Muscle of back (tissue), 3 donors: ENCODE measurements at regions not wholly inside any gene's neighbourhood (a gene's known extent, or its start where the extent isn't known, plus 50 kb on each side); places are given as distances from the start of the nearest gene placed in this dataset.

Experiments
- DNase-seq, 3 donors: peaks; one replicate each; pipeline versions ENCODE4 v3.0.0 to v3.0.0-alpha.2; 2013

DNA sequence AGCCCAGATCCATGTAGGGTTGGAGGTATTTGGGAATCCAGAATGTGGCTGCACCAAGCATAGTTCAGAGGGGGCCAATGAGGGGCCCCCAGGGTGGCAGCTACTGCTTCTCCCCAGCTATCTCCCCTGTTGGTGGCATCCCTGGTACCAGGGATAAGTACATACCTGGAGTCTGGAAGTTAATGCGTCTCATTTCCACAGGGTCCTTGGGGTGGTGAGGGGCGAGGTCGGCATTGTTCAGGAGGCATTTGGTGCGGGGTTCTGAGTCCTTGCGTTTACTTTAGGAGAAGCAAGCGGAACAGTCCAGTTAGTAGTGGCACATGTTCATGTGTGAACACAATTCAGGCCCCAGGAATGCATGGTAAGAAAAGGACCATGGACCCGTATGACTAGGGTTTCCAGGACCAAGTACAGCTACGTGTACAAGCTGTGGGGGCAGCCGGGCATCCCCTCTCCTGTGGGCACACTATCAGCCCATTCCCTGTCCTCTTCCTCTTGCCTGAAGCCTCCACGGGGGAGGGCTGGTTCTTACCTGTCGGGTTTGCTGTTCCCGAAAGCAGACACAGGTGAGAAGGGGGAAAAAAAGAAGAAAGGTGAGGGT lies 122.3 kb downstream of the PTPRS start:
- no peak for DNase-seq

DNA sequence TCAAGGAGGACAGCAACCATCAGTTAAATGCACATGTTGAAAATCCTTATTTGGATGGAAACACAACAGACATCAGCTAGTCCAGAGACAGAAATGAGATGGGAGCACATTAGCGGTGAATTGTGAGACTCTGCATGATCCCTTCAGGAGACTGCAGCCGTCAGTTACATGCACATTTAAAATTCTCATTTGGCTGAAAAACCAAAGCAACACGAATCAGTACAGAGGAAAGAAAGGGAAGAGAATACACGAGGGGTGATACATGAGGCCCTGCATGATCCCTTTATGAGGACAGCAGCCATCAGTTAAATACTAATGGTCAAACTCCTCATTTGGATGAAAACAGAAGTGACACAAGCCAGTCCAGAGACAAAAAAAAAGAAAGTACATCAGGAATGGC lies 123.4 kb downstream of the PTPRS start:
- no peak for DNase-seq

DNA sequence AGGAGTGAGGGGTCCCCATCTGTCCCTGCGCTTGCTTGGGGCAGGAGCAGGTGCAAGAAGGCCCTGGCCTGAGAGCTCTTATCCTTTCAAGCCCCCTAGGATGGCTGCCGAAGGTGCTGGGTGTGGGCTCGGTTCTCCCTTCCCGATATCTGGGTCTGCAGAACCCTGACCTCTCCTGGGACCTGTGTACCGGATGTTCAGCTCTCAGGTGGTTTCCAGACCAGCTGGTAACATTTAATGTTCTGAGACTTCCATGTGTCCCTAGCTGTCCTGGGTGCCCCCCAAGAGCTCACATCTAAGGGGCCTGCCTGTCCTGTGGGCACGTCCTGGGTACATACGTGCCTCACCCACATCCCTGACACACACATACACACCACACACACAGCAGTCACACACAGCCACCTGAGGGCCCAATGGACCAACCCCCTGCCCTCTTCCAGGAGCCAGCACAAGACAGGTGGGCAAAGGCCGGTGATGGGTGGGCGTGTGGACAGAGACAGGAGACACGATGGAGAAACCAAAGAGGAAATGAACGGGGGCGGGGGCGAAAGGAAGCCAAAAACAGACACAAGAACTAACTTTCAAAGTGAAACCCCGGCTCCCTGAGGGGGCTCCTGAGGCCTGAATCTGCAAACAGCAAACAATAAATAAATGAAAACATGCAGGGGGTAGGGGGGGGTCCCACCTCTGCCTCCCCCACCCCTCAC lies 124.3 kb downstream of the PTPRS start:
- DNase-seq: no peak

DNA sequence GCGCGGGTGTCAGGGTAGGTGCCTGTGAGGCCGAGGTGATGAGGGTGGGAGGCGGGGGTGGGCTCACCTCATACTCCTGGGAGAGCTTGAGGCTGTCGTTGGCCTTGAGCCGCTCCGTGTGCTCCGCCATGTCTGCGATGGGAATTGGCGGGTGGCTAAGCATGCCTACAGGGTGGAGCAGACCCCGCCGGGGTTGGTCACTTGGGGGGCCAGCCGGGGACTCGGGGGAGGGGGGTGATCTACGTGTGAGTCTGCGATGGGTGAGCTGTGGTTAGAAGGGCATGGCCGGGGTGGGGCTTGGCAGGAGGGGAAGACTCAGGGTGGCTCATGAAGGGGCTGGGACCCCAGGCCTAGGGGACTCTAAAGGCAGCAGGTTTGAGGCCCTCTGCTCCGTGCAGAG lies 125.2 kb downstream of the PTPRS start:
- no peak for DNase-seq

DNA sequence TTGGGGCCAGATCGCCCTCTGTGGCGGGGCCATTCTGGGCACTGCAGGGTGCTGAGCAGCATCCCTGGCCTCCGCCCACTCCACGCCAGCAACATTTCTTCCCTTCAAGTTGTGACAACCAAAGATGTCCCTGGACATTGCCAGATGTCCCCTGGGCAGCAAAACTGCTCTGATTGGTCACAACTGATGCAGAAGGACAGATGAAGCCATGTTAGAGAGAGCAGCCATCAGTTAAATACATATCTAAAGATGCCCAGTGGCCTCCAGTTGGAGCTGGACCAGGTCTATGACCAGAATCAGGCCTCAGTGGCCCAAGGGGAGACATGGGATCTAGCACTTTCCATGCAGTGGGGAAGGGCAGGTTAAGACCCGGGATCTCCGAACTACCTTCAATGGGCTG lies 125.7 kb downstream of the PTPRS start:
- DNase-seq: no peak

DNA sequence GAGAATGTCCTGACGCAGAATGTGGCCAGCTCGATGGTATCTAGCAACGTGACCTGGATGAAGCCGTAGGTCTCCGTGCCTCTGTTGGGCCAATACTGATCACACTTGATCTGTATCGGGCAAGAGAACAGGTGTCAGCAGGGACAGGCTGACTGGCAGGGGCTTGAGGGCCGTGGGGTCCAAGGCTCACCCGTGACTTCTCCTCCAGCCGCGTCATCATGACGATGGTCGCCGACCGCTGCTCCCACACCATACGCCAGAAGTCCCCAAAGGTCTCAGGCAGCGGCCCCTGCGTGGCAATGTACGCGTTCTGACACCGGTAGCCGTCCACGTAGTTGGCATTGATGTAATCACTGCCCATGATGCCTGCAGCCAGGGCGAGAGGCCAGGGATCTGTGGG lies 126.2 kb downstream of the PTPRS start:
- no peak for DNase-seq

DNA sequence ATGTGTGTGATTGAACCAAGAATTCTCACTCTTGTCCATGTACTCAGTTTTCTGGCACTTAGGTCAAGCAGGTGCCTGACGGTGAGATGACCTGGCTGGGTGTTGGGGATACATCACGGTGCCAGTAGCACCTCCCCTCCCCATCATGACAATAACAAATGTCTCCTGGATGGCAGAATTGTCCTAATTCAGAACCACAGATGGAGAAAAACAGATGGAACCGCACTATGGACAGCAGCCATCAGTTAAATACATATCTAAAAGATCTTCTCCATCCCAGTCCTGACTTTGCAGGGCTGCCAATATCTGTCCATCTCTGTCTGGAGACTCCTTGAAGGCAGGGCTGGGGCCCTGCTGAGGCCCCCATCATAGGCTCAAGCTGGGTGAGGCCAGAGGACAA lies 126.9 kb downstream of the PTPRS start:
- DNase-seq: no peak

DNA sequence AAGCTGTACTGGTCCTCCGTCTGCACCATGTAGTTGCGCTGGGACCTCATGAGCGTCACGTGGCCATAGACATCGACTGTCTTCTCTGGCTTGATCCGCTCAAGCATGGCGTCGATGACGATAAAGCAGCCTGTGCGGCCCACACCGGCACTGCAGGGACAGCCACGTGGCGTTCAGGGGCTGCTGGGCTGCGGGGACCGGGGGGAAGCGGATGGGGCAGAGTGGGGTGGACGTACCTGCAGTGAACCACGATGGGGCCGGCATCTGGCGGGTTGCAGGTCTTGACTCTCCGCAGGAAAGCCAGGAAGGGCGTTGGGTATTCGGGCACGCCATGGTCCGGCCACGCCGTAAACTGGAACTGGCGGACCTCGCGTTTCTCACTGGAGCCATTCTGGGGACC lies 128.5 kb downstream of the PTPRS start:
- no peak for DNase-seq

DNA sequence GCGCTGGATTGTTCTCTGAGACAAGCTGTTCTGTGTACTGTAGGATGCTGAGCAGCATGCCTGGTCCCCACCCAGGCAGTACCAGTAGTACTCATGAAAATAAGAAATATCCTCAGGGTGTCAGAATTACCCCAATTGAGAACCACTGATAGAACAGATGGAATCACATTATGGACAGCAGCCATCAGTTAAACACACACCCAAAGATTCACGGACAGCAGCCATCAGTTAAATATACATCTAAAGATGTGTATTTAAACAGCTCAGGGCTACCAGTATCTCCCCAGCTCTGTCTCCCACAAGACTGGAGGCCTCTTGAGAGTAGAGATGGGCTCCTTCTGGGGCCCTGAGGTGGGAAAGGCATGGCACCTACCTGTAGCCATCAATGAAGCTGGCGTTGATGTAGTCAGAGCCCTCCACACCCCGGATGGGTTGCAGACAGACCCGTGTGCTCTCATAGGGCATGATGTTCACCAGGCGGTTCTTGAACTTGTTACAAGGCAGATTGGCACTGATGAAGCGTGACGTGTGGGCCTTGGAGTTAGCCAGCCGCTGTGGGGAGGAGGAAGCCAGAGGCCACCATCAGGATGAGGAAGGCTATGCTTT lies 129.3 kb downstream of the PTPRS start:
- no peak for DNase-seq

DNA sequence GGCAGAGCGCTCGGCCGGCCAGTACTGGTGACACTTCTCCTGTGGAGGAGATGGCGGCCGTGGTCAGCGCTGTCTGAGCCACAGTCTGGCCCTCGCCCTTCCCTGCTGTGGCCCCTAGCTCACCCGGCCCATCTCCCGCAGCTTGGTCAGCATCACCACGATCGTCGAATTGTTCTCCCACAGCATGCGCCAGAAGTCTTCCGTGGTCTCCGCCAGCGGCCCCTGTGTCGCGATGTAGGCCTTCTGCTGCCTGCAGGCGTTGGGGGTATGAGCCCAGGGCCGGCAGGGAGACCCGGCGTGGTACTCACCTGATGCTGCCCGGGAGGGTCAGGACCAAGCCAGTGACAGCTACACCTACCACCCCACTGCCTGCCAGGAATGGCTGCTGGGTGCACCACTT lies 130.1 kb downstream of the PTPRS start:
- DNase-seq: no peak

DNA sequence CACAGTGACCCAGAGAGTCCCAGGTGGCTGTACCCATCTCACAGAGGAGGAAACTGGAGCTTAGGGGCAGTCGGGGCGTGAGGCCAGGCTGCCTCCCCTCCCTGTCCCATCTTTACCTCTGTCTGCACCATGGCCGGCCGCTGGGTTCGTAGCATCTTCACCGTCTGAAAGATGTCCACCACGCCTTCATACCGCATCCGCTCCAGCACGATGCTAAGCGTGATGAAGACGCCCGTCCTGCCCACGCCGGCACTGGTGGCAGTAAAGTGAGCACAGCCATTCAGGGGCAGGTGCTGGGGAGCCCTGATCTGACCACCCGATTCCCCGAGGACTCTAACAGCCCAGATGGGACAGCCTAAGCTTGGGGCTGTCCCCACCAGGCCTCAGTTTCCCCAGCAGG lies 132.8 kb downstream of the PTPRS start:
- DNase-seq: no peak

DNA sequence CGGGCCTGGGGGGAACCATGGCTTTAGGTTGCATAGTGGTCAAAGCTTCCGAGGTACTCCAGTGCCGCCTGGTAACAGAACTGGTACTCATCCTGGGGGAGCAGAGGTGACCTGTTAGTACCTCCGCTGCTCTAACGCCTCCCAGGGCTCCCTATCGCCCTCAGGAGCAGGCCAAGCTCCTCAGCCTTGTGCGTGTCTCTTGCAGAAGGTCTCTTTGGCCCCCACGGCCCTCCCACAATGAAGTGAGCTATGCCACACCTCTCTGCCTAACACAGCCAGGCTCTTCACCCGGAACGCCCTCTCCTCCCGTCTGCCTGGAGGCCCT lies 133.9 kb downstream of the PTPRS start:
- no peak for DNase-seq

DNA sequence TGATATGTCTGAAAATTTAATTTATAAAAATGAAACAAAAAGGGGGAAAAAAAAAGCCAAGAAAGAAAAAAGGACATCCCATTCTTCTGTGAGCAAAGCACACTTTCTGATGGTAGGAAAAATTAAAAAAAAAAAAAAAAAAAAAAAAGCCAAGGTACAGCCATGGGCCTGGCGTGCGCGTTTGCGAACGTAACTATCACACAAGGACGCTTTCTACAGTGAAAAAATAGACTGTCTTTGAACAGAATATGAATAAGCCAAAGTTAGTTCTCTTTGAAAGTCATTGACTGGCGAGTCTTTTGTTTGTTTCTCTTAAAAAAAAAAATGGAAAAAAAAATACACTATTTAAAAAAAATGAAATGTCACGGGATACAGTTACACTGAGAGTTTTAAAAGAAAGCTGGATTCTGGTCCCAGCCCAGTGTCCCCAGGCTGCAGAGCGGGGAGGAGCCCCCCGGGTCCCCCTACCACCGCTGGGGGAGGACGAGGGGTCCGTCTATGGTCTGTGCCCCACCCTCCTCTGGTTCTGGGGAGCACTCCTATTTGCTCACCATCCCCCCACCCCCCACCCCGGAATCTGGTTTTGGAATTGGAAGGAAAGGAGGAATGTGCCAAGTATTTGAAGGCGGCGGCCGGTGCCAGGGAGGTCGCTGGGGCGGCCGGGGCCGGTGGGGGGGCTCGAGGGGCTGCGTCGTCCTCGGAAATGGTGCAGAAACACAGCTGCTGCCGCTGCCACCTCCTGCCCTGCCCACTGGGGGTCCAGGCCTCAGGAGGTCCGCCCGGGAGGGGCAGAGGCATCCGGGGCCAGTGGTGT lies 134.5 kb downstream of the PTPRS start:
- DNase-seq: no peak

DNA sequence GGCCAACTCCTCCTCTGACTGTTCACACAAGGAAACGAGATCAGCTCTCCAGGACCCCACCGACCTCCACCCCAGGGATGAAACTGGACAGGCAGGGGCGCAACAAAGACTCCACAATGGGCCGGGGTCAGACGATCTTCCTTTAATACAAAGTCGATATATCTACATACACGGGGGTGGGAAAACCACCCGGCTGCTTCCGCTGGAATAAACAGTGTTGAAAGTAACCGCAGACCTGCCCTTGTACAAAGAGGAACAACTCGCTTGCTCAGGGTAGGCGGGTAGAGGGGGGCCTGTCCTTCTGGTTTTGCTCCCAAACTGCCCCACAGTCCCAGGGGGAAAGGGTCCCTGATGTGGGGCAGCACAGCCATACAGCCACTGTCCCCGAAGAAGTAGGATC lies 135.2 kb downstream of the PTPRS start:
- DNase-seq: no peak

DNA sequence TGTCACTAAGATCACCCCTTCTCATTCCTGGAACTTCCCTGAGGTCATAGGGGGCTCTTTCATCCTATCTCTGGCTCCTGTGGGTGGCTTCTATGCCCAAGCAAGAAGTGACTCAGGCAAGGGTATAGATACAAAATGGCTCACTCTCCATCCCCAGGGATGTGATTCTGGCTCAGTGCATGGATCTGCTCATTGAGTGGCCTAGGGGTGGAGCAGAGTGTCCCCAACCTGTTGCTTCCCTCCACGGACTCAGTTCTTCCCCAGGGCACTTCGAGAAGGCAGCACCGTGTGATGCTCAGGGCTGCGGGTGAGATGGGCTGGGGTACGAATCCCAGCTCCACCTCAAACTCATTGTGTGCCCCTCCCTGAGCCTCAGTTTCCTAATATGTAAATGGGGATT lies 136.4 kb downstream of the PTPRS start:
- DNase-seq: no peak
